ENCODE measurements at regions not wholly inside any gene's neighbourhood (a gene's known extent, or its start where the extent isn't known, plus 50 kb on each side); places are given as distances from the start of the nearest gene placed in this dataset.

DNA sequence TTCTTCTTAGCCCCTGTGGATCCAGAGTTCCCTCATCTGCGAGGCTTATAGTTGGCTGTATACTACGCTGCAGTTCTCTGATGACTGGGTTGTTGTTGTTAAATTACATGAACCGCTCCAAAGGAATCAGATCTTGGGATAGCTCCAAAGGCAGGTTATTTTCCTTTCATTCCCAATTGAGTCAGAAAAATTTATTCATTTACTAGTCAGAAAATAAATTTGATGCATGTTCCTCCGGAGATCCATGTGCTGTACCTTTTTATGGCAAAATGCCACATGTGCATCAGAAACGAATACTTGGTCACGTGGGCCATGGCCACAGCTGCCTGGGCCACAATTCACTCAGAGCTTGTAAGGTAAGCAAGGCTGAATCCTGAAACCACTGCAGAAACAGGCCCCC, 304.0 kb downstream of the NR2F1-AS1 start:
- H3K27ac ChIP-seq: no peak overlapping the region
- TF ChIP-seq, protein P1, sequence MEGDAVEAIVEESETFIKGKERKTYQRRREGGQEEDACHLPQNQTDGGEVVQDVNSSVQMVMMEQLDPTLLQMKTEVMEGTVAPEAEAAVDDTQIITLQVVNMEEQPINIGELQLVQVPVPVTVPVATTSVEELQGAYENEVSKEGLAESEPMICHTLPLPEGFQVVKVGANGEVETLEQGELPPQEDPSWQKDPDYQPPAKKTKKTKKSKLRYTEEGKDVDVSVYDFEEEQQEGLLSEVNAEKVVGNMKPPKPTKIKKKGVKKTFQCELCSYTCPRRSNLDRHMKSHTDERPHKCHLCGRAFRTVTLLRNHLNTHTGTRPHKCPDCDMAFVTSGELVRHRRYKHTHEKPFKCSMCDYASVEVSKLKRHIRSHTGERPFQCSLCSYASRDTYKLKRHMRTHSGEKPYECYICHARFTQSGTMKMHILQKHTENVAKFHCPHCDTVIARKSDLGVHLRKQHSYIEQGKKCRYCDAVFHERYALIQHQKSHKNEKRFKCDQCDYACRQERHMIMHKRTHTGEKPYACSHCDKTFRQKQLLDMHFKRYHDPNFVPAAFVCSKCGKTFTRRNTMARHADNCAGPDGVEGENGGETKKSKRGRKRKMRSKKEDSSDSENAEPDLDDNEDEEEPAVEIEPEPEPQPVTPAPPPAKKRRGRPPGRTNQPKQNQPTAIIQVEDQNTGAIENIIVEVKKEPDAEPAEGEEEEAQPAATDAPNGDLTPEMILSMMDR (conservative IDR thresholded peaks at IDR 0.05): no peak

- no peak overlapping the region for H3K27ac ChIP-seq
- TF ChIP-seq, protein P1 (conservative IDR thresholded peaks at IDR 0.05): no peak
Measured at GRCh38 chr5:93275376-93275775, 305.6 kb downstream of the NR2F1-AS1 start.

DNA sequence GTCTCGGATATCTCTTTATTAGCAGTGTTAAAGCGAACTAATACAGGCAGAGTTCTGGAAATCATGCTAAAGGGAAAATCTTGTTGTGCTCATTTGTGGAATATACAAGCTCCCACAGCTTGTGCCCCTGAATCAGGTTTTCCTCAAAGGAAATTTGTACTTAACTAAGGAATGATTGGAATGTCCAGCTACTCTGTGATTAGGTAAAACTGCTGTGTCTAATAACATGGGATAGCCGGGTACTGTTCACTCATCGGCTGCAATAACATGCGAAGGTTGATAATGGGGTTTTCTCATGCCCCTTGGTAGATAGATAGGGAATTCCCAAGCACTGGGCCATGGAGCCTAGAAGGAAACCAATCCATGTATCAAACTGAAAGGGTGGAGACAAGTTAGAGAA, 306.7 kb downstream of the NR2F1-AS1 start:
- no peak overlapping the region for H3K27ac ChIP-seq
- TF ChIP-seq, protein P1 (conservative IDR thresholded peaks at IDR 0.05): no peak

DNA sequence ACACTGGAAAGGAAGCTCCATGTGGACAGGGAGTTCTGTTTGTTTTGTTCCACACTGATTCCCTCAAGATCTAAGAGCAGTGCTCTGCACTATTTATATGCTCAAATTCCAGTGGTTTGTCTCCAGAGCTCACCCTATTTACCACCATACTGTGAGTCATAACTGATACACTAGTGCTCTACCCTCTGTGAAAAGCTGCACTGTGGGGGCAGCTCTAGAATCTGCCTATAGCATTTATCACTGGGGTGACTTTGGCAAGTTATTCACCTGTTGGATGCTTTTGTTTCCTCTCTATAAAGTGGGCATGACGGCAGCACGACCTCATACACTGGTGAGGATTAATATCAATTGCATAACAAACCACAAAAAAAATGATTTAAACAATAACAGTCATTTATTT, 307.8 kb downstream of the NR2F1-AS1 start:
- TF ChIP-seq, protein P1 (conservative IDR thresholded peaks at IDR 0.05): no peak
- no peak overlapping the region for H3K27ac ChIP-seq

DNA sequence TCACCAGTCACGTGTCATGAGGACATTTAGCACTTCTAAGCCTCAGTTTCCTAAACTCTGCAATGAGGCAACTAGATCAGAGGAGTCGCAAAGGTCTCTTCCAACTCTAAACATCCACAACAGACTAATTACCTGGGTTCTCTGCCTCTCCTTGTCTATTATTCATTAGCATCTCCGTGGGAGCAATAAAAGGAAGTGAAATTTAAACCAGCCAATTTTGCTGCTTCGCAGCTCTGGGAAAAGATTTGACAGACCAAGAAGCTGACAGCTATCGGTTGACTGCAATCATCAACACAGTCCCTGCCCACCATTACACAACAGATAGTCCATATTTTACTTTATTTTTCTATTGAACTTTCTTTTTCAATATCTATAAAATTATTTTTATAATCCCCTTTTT, 308.9 kb downstream of the NR2F1-AS1 start:
- TF ChIP-seq, protein P1 (conservative IDR thresholded peaks at IDR 0.05): no peak
- no peak overlapping the region for H3K27ac ChIP-seq

GRCh38 chr5:93267736-93268135, 313.3 kb downstream of the NR2F1-AS1 start:
- H3K27ac ChIP-seq: no peak overlapping the region
- TF ChIP-seq, protein P1 (conservative IDR thresholded peaks at IDR 0.05): no peak

DNA sequence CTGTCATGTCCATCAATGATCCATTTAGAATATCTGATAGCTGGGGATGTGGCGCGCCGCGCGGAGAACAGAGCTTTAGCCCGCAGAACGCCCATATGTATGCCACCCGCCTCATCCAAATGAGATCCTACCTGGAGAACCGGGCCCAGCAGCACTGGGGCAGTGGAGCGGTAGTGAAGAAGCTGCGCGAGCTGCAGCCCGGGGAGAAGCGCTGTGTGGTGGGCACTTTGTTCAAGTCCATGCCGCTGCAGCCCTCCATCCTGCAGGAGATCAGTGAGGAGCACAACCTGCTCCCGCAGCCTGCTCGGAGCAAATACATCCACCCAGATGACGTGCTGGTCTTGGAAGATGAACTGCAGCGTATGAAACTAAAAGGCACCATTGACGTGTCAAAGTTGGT, 313.7 kb downstream of the NR2F1-AS1 start:
- no peak overlapping the region for H3K27ac ChIP-seq
- TF ChIP-seq, protein P1 (conservative IDR thresholded peaks at IDR 0.05): no peak

GRCh38 chr5:93257616-93258015, 323.4 kb downstream of the NR2F1-AS1 start:
- TF ChIP-seq, protein P1 (conservative IDR thresholded peaks at IDR 0.05): no peak
- H3K27ac ChIP-seq: no peak overlapping the region
